IMR-90 (cell line): ENCODE measurements at regions not wholly inside any gene's neighbourhood (a gene's known extent, or its start where the extent isn't known, plus 50 kb on each side); places are given as distances from the start of the nearest gene placed in this dataset.

ENCODE experiments used
- ATAC-seq: fragments of 200-7000 bp; cut with Tn5 transposase; 2 replicates; pipeline ENCODE4 v1.9.1; 2020; ENCODE audit warnings: low read depth, mild to moderate bottlenecking, moderate library complexity
- BruUV-seq: library from RNA; stranded (reverse); fragments of 400-500 nt; replicated peaks from 2 replicates; lab custom pipeline; 2021; lab: Mats Ljungman, UMichigan
- CTCF ChIA-PET: fragments of 300-600 bp; formaldehyde crosslinking; extraction: SDS; loops from one replicate; lab custom pipeline; 2021; ENCODE audit warnings: antibody characterized with exemption; lab: Yijun Ruan, JAX
- POLR2A ChIA-PET: fragments of 300-600 bp; sonication (Branson Sonifier 250); formaldehyde crosslinking; loops from one replicate; lab custom pipeline; 2022; ENCODE audit warnings: antibody characterized with exemption; ENCODE audit not compliant: unreplicated experiment; lab: Charles Lee
- DNase-seq: peaks from one replicate; pipeline ENCODE4 v3.0.0; 2013
- H2AFZ ChIP-seq: replicated peaks from 2 replicates; pipeline ENCODE3; 2013; ENCODE audit warnings: low read length, mild to moderate bottlenecking; ENCODE audit not compliant: poor library complexity
- H2AK5ac ChIP-seq: 2 replicates; pipeline ENCODE4 v1.6.1; 2013; ENCODE audit warnings: low read depth, low read length, inconsistent platforms
- H2AK9ac ChIP-seq: replicated peaks from 2 replicates; pipeline ENCODE3; 2013; ENCODE audit warnings: mild to moderate bottlenecking, low read depth, low read length, moderate library complexity; ENCODE audit not compliant: poor library complexity
- H2BK120ac ChIP-seq: 2 replicates; pipeline ENCODE4 v1.6.1; 2013; ENCODE audit warnings: low read depth, low read length, inconsistent platforms
- H2BK15ac ChIP-seq: 3 replicates; pipeline ENCODE4 v1.6.1; 2013; ENCODE audit warnings: low read depth, low read length, inconsistent platforms
- H2BK20ac ChIP-seq: 2 replicates; pipeline ENCODE4 v1.6.1; 2013; ENCODE audit warnings: low read depth, mild to moderate bottlenecking, inconsistent platforms, low read length, moderate library complexity
- H2BK5ac ChIP-seq: 2 replicates; pipeline ENCODE4 v1.6.1; 2013; ENCODE audit warnings: mild to moderate bottlenecking, low read depth, low read length, inconsistent platforms; ENCODE audit not compliant: poor library complexity, severe bottlenecking
- H3K14ac ChIP-seq: replicated peaks from 2 replicates; pipeline ENCODE4 v1.6.1; 2013; ENCODE audit warnings: low read depth, low read length, inconsistent platforms
- H3K18ac ChIP-seq: 2 replicates; pipeline ENCODE4 v1.6.1; 2013; ENCODE audit warnings: low read depth, low read length, control low read depth
- H3K23ac ChIP-seq: 2 replicates; pipeline ENCODE4 v1.6.1; 2013; ENCODE audit warnings: low read depth, low read length, inconsistent platforms
- H3K27ac ChIP-seq: 2 replicates; pipeline ENCODE4 v1.5.1; 2013; ENCODE audit warnings: mild to moderate bottlenecking, control low read depth, low read length; ENCODE audit not compliant: insufficient read depth
- H3K27me3 ChIP-seq: 2 replicates; pipeline ENCODE4 v1.6.1; 2013; ENCODE audit warnings: low read length; ENCODE audit not compliant: control insufficient read depth, insufficient read depth
- H3K36me3 ChIP-seq: 2 replicates; pipeline ENCODE4 v1.6.1; 2013; ENCODE audit warnings: low read length, mixed read lengths; ENCODE audit not compliant: control insufficient read depth, insufficient read depth
- H3K4ac ChIP-seq: 2 replicates; pipeline ENCODE4 v1.6.1; 2013; ENCODE audit warnings: low read depth, low read length, inconsistent platforms
- H3K4me1 ChIP-seq: 2 replicates; pipeline ENCODE4 v1.6.1; 2013; ENCODE audit warnings: low read length, mixed read lengths; ENCODE audit not compliant: control insufficient read depth, insufficient read depth
- H3K4me2 ChIP-seq: 2 replicates; pipeline ENCODE4 v1.6.1; 2013; ENCODE audit warnings: low read depth, mild to moderate bottlenecking, control low read depth, low read length, moderate library complexity
- H3K4me3 ChIP-seq: 2 replicates; pipeline ENCODE4 v1.5.1; 2013; ENCODE audit warnings: low read depth, mild to moderate bottlenecking, control low read depth, low read length, moderate library complexity; ENCODE audit not compliant: insufficient read depth
- H3K56ac ChIP-seq: 2 replicates; pipeline ENCODE4 v1.6.1; 2013; ENCODE audit warnings: low read length, inconsistent platforms; ENCODE audit not compliant: insufficient read depth; ENCODE audit errors: extremely low read depth
- H3K79me1 ChIP-seq, 2 experiments: 2 replicates each; pipeline ENCODE4 v1.6.1; 2013; ENCODE audit warnings: low read length in 2 of 2, inconsistent platforms in 1 of 2, low read depth in 1 of 2
- H3K9ac ChIP-seq: 2 replicates; pipeline ENCODE4 v1.6.1; 2013; ENCODE audit warnings: low read depth, low read length, control low read depth
- H3K9me1 ChIP-seq: 2 replicates; pipeline ENCODE4 v1.6.1; 2013; ENCODE audit warnings: low read length, inconsistent platforms; ENCODE audit not compliant: insufficient read depth
- H3K9me3 ChIP-seq: 2 replicates; pipeline ENCODE4 v1.6.1; 2013; ENCODE audit warnings: low read length; ENCODE audit not compliant: control insufficient read depth, insufficient read depth
- H4K20me1 ChIP-seq: 2 replicates; pipeline ENCODE4 v1.6.1; 2013; ENCODE audit warnings: low read length, inconsistent platforms; ENCODE audit not compliant: insufficient read depth
- H4K5ac ChIP-seq: 2 replicates; pipeline ENCODE4 v1.6.1; 2013; ENCODE audit warnings: mild to moderate bottlenecking, low read depth, low read length, control low read depth
- H4K8ac ChIP-seq, 2 experiments: 2 replicates each; pipeline ENCODE4 v1.6.1; 2013; ENCODE audit warnings: low read depth in 2 of 2, low read length in 2 of 2, control low read depth in 1 of 2, inconsistent platforms in 1 of 2
- H4K91ac ChIP-seq: 2 replicates; pipeline ENCODE4 v1.6.1; 2013; ENCODE audit warnings: low read depth, low read length, inconsistent platforms; ENCODE audit not compliant: insufficient read depth
- BHLHE40 ChIP-seq: fragments of 150-350 bp; IDR thresholded peaks from 2 replicates; pipeline ENCODE4 v1.6.1; 2016; ENCODE audit warnings: mild to moderate bottlenecking, low read depth, low read length
- CEBPB ChIP-seq: IDR thresholded peaks from 2 replicates; pipeline ENCODE4 v1.6.1; 2012; ENCODE audit warnings: low read depth, low read length, improper control_type of control experiment
- FOS ChIP-seq: fragments of 150-350 bp; IDR thresholded peaks from 2 replicates; pipeline ENCODE4 v1.6.1; 2016; ENCODE audit warnings: low read depth, low read length
- MAZ ChIP-seq: IDR thresholded peaks from 2 replicates; pipeline ENCODE4 v1.6.1; 2012; ENCODE audit warnings: low read depth, mild to moderate bottlenecking, low read length, improper control_type of control experiment, moderate library complexity, borderline replicate concordance
- MXI1 ChIP-seq: IDR thresholded peaks from 2 replicates; pipeline ENCODE4 v1.6.1; 2012; ENCODE audit warnings: low read depth, mild to moderate bottlenecking, low read length, moderate library complexity, borderline replicate concordance
- POLR2A ChIP-seq: IDR thresholded peaks from 2 replicates; pipeline ENCODE4 v1.6.1; 2012; ENCODE audit warnings: mild to moderate bottlenecking, low read depth, low read length
- RCOR1 ChIP-seq: IDR thresholded peaks from 2 replicates; pipeline ENCODE4 v1.6.1; 2012; ENCODE audit warnings: mild to moderate bottlenecking, low read length, improper control_type of control experiment; ENCODE audit not compliant: insufficient replicate concordance
- WGBS, 2 experiments: methylation state at CpG; one replicate each; pipeline versions ENCODE4 v1.1.5 to v1.1.7; 2013; ENCODE audit warnings: missing lambda C conversion rate in 2 of 2; ENCODE audit not compliant: insufficient read length in 1 of 2; ENCODE audit errors: extremely low coverage in 2 of 2; 5-methylcytosine and 5-hydroxymethylcytosine counted together
- dilution Hi-C: fragments of 300-500 bp; cut with HindIII; formaldehyde crosslinking; loops from one replicate; pipeline ENCODE4 v1.14.3; 2018; ENCODE audit warnings: low sequenced_read_pairs; ENCODE audit not compliant: unreplicated experiment
- in situ Hi-C: fragments of 300-500 bp; cut with MboI; formaldehyde crosslinking; loops from 3 replicates; pipeline ENCODE4 v1.14.3; 2019; ENCODE audit warnings: low sequenced_read_pairs, inconsistent platforms, mixed read lengths
- intact Hi-C: fragments of 100-400 bp; cut with micrococcal nuclease; formaldehyde crosslinking; loops from 2 replicates; pipeline ENCODE4 v1.10.0; 2022
- TF ChIP-seq, protein P1 (sequence below): fragments of 150-350 bp; IDR thresholded peaks from 2 replicates; pipeline ENCODE4 v1.6.1; 2017; ENCODE audit warnings: mild to moderate bottlenecking, antibody characterized with exemption, low read length, low read depth

DNA sequence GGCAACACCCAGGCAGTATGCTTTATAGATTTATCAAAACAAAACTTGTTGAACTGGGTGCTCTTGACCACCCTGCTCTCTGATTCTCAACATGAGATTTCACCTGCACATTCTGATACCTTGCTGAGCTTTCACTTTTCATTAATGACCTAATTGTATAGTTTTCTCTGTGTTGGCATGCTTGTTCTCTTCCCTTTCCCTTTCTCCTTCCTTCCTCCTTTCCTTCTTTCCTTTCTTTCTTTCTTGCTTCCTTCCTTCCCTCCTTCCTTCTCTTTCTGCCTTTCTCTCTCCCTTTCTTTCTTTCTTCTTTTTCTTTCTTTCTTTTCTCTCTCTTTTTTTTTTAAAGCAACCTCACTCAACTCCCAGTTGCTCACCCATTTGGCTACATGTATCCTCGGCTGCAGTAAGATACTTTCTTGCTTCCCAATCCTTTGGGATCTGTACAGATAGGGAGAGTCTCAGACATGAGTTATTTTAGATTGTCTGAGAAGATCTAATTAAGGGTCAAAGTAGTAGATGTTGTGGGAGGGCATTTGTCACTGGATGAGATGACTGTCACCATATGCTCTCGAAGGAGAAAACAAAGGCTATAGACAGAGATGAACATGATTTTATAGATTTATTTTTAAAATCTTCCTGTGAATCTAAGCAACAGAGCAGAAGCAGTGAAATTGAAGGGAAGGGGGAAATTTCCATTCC lies 458.0 kb downstream of the USP25 start:
- Histone ChIP-seq H4K5ac (no peak overlapping the region), H2BK15ac (no peak overlapping the region), H3K36me3 (no peaks in the 10 kb centered on the region), H4K8ac (no peak overlapping the region), H3K9me3 (no peaks in the 10 kb centered on the region), H3K14ac (no peak overlapping the region), H4K91ac (no peak overlapping the region), H3K23ac (no peak overlapping the region), H3K56ac (no peak overlapping the region), H2AFZ (no peak overlapping the region), H3K4ac (no peak overlapping the region), H2BK5ac (no peak overlapping the region), H2BK20ac (no peak overlapping the region), H2BK120ac (no peak overlapping the region), H3K79me1 (no peaks in the 10 kb centered on the region), H3K9ac (no peak overlapping the region), H3K27ac (no peak overlapping the region), H3K18ac (no peak overlapping the region), H3K4me3 (no peak overlapping the region), H3K4me2 (no peak overlapping the region), H2AK5ac (no peak overlapping the region), H4K20me1 (no peaks in the 10 kb centered on the region), H2AK9ac (no peak overlapping the region), H3K27me3 (no peaks in the 10 kb centered on the region; the same call in 1 of the 2 replicates), H3K4me1 (no peaks in the 10 kb centered on the region), H3K9me1 (no peaks in the 10 kb centered on the region)
- dilution Hi-C loops = no loop called here
- DNase-seq (no peak), ATAC-seq (no peak)
- in situ Hi-C loops = no loop called here
- intact Hi-C loops = no loop called here
- no CpG with 5 or more reads among the region's 2 CpGs for WGBS, 2 experiments
- BruUV-seq = no TSS peak
- TF ChIP-seq RCOR1 (no peak), POLR2A (no peak), MAZ (no peak), MXI1 (no peak), CEBPB (no peak), BHLHE40 (no peak), FOS (no peak)
- TF ChIP-seq, protein P1, sequence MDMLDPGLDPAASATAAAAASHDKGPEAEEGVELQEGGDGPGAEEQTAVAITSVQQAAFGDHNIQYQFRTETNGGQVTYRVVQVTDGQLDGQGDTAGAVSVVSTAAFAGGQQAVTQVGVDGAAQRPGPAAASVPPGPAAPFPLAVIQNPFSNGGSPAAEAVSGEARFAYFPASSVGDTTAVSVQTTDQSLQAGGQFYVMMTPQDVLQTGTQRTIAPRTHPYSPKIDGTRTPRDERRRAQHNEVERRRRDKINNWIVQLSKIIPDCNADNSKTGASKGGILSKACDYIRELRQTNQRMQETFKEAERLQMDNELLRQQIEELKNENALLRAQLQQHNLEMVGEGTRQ = no peak
- ChIA-PET CTCF (no interaction called here), POLR2A (no interaction called here)
